H9 (cell line): ENCODE measurements at regions not wholly inside any gene's neighbourhood (a gene's known extent, or its start where the extent isn't known, plus 50 kb on each side); places are given as distances from the start of the nearest gene placed in this dataset.

Source experiments
- DNase-seq: peaks from one replicate; pipeline ENCODE4 v3.0.0-alpha.2; 2017
- H2AFZ ChIP-seq: one replicate; pipeline ENCODE4 v1.6.1; 2013; ENCODE audit warnings: mild to moderate bottlenecking, low read length, control low read depth, moderate library complexity
- H2AK5ac ChIP-seq: 2 replicates; pipeline ENCODE4 v1.6.1; 2013; ENCODE audit warnings: low read length, control low read depth, mixed read lengths; ENCODE audit not compliant: insufficient read length
- H2BK120ac ChIP-seq: one replicate; pipeline ENCODE4 v1.6.1; 2013; ENCODE audit warnings: low read depth, mild to moderate bottlenecking, low read length, control low read depth, inconsistent platforms; ENCODE audit not compliant: poor library complexity, severe bottlenecking
- H2BK12ac ChIP-seq: 2 replicates; pipeline ENCODE4 v1.6.1; 2013; ENCODE audit warnings: low read length, control low read depth, mixed read lengths, low read depth; ENCODE audit not compliant: insufficient read length
- H2BK15ac ChIP-seq: 2 replicates; pipeline ENCODE4 v1.6.1; 2013; ENCODE audit warnings: low read depth, low read length, control low read depth
- H2BK20ac ChIP-seq: one replicate; pipeline ENCODE4 v1.6.1; 2013; ENCODE audit warnings: low read depth, mild to moderate bottlenecking, low read length, control low read depth, inconsistent platforms; ENCODE audit not compliant: poor library complexity, severe bottlenecking
- H2BK5ac ChIP-seq: 2 replicates; pipeline ENCODE4 v1.6.1; 2013; ENCODE audit warnings: low read length, control low read depth, mixed read lengths; ENCODE audit not compliant: insufficient read length
- H3K14ac ChIP-seq: 2 replicates; pipeline ENCODE4 v1.6.1; 2013; ENCODE audit warnings: low read length, control low read depth; ENCODE audit not compliant: insufficient read depth
- H3K18ac ChIP-seq: 2 replicates; pipeline ENCODE4 v1.6.1; 2013; ENCODE audit warnings: low read depth, mild to moderate bottlenecking, mixed read lengths, low read length, control low read depth; ENCODE audit not compliant: insufficient read length
- H3K23ac ChIP-seq: 2 replicates; pipeline ENCODE4 v1.6.1; 2013; ENCODE audit warnings: low read length, control low read depth, mixed read lengths, low read depth; ENCODE audit not compliant: insufficient read length
- H3K23me2 ChIP-seq: 2 replicates; pipeline ENCODE4 v1.6.1; 2013; ENCODE audit warnings: low read depth, mild to moderate bottlenecking, mixed read lengths, low read length, control low read depth; ENCODE audit not compliant: insufficient read length, poor library complexity, severe bottlenecking
- H3K27ac ChIP-seq: 2 replicates; pipeline ENCODE4 v1.5.1; 2013; ENCODE audit warnings: low read length, control low read depth, mixed read lengths, low read depth; ENCODE audit not compliant: insufficient read length
- H3K27me3 ChIP-seq: 2 replicates; pipeline ENCODE4 v1.6.1; 2013; ENCODE audit warnings: low read length, control low read depth, inconsistent platforms; ENCODE audit not compliant: insufficient read depth
- H3K4ac ChIP-seq: 2 replicates; pipeline ENCODE4 v1.6.1; 2013; ENCODE audit warnings: low read depth, mild to moderate bottlenecking, control low read depth, inconsistent platforms, low read length, moderate library complexity
- H3K4me1 ChIP-seq: 2 replicates; pipeline ENCODE4 v1.6.1; 2013; ENCODE audit warnings: low read length, control low read depth, inconsistent platforms; ENCODE audit not compliant: insufficient read depth
- H3K4me2 ChIP-seq: 2 replicates; pipeline ENCODE4 v1.6.1; 2013; ENCODE audit warnings: low read length, control low read depth, mixed read lengths; ENCODE audit not compliant: insufficient read length, insufficient read depth
- H3K56ac ChIP-seq: 2 replicates; pipeline ENCODE4 v1.6.1; 2013; ENCODE audit warnings: low read depth, mild to moderate bottlenecking, mixed read lengths, low read length, control low read depth; ENCODE audit not compliant: insufficient read length
- H3K79me1 ChIP-seq: 2 replicates; pipeline ENCODE4 v1.6.1; 2013; ENCODE audit warnings: low read depth, mild to moderate bottlenecking, moderate library complexity, low read length, control low read depth, inconsistent platforms; ENCODE audit not compliant: insufficient read depth, poor library complexity, severe bottlenecking
- H3K79me2 ChIP-seq: 2 replicates; pipeline ENCODE4 v1.6.1; 2013; ENCODE audit warnings: low read length, control low read depth, inconsistent platforms; ENCODE audit not compliant: insufficient read depth
- H3K9ac ChIP-seq: 2 replicates; pipeline ENCODE4 v1.6.1; 2013; ENCODE audit warnings: low read length, control low read depth, mixed read lengths; ENCODE audit not compliant: insufficient read length; ENCODE audit errors: extremely low read depth
- H3K9me3 ChIP-seq: one replicate; pipeline ENCODE4 v1.6.1; 2013; ENCODE audit warnings: low read depth, low read length, inconsistent platforms; ENCODE audit not compliant: control insufficient read depth
- H3T11ph ChIP-seq: one replicate; pipeline ENCODE4 v1.6.1; 2013; ENCODE audit warnings: mild to moderate bottlenecking, low read length, control low read depth, inconsistent platforms
- H4K20me1 ChIP-seq: one replicate; pipeline ENCODE4 v1.6.1; 2013; ENCODE audit not compliant: control insufficient read depth, insufficient read length, insufficient read depth
- H4K5ac ChIP-seq: 2 replicates; pipeline ENCODE4 v1.6.1; 2013; ENCODE audit warnings: low read depth, mild to moderate bottlenecking, mixed read lengths, low read length, control low read depth; ENCODE audit not compliant: insufficient read length
- H4K8ac ChIP-seq: replicated peaks from 2 replicates; pipeline ENCODE4 v1.6.1; 2013; ENCODE audit warnings: low read length, control low read depth, mixed read lengths, low read depth; ENCODE audit not compliant: insufficient read length
- H4K91ac ChIP-seq: 2 replicates; pipeline ENCODE4 v1.6.1; 2013; ENCODE audit warnings: low read depth, mild to moderate bottlenecking, moderate library complexity, mixed read lengths, low read length, control low read depth; ENCODE audit not compliant: insufficient read length
- H3K27ac Mint-ChIP-seq, 3 experiments: 2 replicates in 2 of 3; 3 replicates in 1 of 3; pipeline ENCODE4 v1.8.0; 2020 to 2021; ENCODE audit warnings: mixed read lengths in 3 of 3, mild to moderate bottlenecking in 1 of 3, moderate library complexity in 1 of 3
- H3K27me3 Mint-ChIP-seq: 2 replicates; pipeline ENCODE4 v1.8.0; 2021; ENCODE audit warnings: low read depth, mild to moderate bottlenecking, moderate library complexity, mixed read lengths
- H3K36me3 Mint-ChIP-seq, 3 experiments: 2 replicates in 2 of 3; 3 replicates in 1 of 3; pipeline ENCODE4 v1.8.0; 2020 to 2021; ENCODE audit warnings: low read depth in 3 of 3, mixed read lengths in 3 of 3; ENCODE audit not compliant: insufficient read depth in 1 of 3
- H3K4me1 Mint-ChIP-seq, 2 experiments: 2 replicates each; pipeline ENCODE4 v1.8.0; 2020; ENCODE audit warnings: mixed read lengths in 2 of 2
- H3K4me3 Mint-ChIP-seq, 2 experiments: 2 replicates in 1 of 2; 3 replicates in 1 of 2; pipeline ENCODE4 v1.8.0; 2020 to 2021; ENCODE audit warnings: mild to moderate bottlenecking in 2 of 2, mixed read lengths in 2 of 2, moderate library complexity in 1 of 2
- H3K9me3 Mint-ChIP-seq, 2 experiments: 2 replicates in 1 of 2; 3 replicates in 1 of 2; pipeline ENCODE4 v1.8.0; 2020; ENCODE audit warnings: mild to moderate bottlenecking in 2 of 2, mixed read lengths in 2 of 2, moderate library complexity in 1 of 2
- CTCF ChIP-seq: fragments of 200-600 bp; sonication (generic); conservative IDR thresholded peaks from 3 replicates; pipeline ENCODE4 v1.8.0; 2021; ENCODE audit warnings: antibody characterized with exemption, mild to moderate bottlenecking
- WGBS: extraction: QIAGEN DNeasy Blood & Tissue Kit; methylation state at CpG from one replicate; pipeline ENCODE4 v1.1.7; 2013; ENCODE audit warnings: missing lambda C conversion rate, low lambda C conversion rate, mixed read lengths; ENCODE audit not compliant: insufficient read length; ENCODE audit errors: extremely low coverage; 5-methylcytosine and 5-hydroxymethylcytosine counted together

GRCh38 chr6:81451787-81452186, 300.7 kb downstream of the TENT5A start:
- no peaks in the 10 kb centered on the region for H3K27me3 Mint-ChIP-seq
- no peak overlapping the region for H3K27ac Mint-ChIP-seq
- H3K23ac ChIP-seq = no peak overlapping the region
- H2BK5ac ChIP-seq = no peak overlapping the region
- no peak overlapping the region for H2BK12ac ChIP-seq
- H4K5ac ChIP-seq = no peak overlapping the region
- no peaks in the 10 kb centered on the region for H3K36me3 Mint-ChIP-seq
- H3T11ph ChIP-seq = no peak overlapping the region
- H3K4me1 ChIP-seq = no peaks in the 10 kb centered on the region
- DNase-seq = no peak
- no peak overlapping the region for H4K91ac ChIP-seq
- no peak overlapping the region for H3K4me2 ChIP-seq
- no peaks in the 10 kb centered on the region for H3K79me1 ChIP-seq
- peak overlapping the region; percentile 40; the same call in 1 of the 2 replicates for H2BK15ac ChIP-seq
- peak overlapping the region; percentile 44; the same call in 1 of the 2 replicates for H3K14ac ChIP-seq
- no peaks in the 10 kb centered on the region for H3K9me3 ChIP-seq
- H4K8ac ChIP-seq = no peak overlapping the region
- TF ChIP-seq CTCF = no peak
- H3K9me3 Mint-ChIP-seq = no peaks in the 10 kb centered on the region
- no peaks in the 10 kb centered on the region for H4K20me1 ChIP-seq
- H3K79me2 ChIP-seq = no peaks in the 10 kb centered on the region
- no peak overlapping the region for H3K56ac ChIP-seq
- H2BK120ac ChIP-seq = no peak overlapping the region
- no peak overlapping the region for H2BK20ac ChIP-seq
- H3K4me3 Mint-ChIP-seq = no peak overlapping the region
- H3K9ac ChIP-seq = no peak overlapping the region
- H3K4ac ChIP-seq = no peak overlapping the region
- no peak overlapping the region for H3K27ac ChIP-seq
- no peaks in the 10 kb centered on the region for H3K4me1 Mint-ChIP-seq
- H3K23me2 ChIP-seq = no peaks in the 10 kb centered on the region
- H2AFZ ChIP-seq = no peak overlapping the region
- no peaks in the 10 kb centered on the region for H3K27me3 ChIP-seq
- no CpG with 5 or more reads among the region's 2 CpGs for WGBS
- H3K18ac ChIP-seq = no peak overlapping the region
- H2AK5ac ChIP-seq = no peak overlapping the region
